Small intestine (tissue), 7 donors: ENCODE measurements at regions not wholly inside any gene's neighbourhood (a gene's known extent, or its start where the extent isn't known, plus 50 kb on each side); places are given as distances from the start of the nearest gene placed in this dataset.

Experiments
- DNase-seq, 2 donors: peaks; one replicate each; pipeline versions ENCODE4 v3.0.0 to v3.0.0-alpha.2; 2013
- FAIRE-seq: peaks from 2 replicates; lab custom pipeline; 2012; peaks lifted over from hg19 to GRCh38; lab: Jason Lieb, UNC
- H3K27ac ChIP-seq, 3 donors: one replicate each; pipeline ENCODE4 v1.5.1; 2013; ENCODE audit warnings: low read length in 2 of 3, mild to moderate bottlenecking in 2 of 3, control low read depth in 1 of 3, inconsistent platforms in 1 of 3, low read depth in 1 of 3, moderate library complexity in 1 of 3
- H3K27me3 ChIP-seq, 3 donors: one replicate each; pipeline ENCODE4 v1.6.1; 2013; ENCODE audit warnings: low read length in 3 of 3, inconsistent platforms in 1 of 3; ENCODE audit not compliant: control insufficient read depth in 3 of 3, insufficient read depth in 3 of 3
- H3K36me3 ChIP-seq, 3 donors: one replicate each; pipeline ENCODE4 v1.6.1; 2013; ENCODE audit warnings: low read length in 3 of 3, inconsistent platforms in 1 of 3, low read depth in 1 of 3, mild to moderate bottlenecking in 1 of 3, moderate library complexity in 1 of 3; ENCODE audit not compliant: control insufficient read depth in 3 of 3, insufficient read depth in 2 of 3
- H3K4me1 ChIP-seq, 3 donors: one replicate each; pipeline ENCODE4 v1.6.1; 2013; ENCODE audit warnings: low read length in 2 of 3, inconsistent platforms in 1 of 3, low read depth in 1 of 3, mild to moderate bottlenecking in 1 of 3, moderate library complexity in 1 of 3; ENCODE audit not compliant: control insufficient read depth in 3 of 3, insufficient read depth in 2 of 3
- H3K4me3 ChIP-seq, 3 donors: one replicate each; pipeline ENCODE4 v1.5.1; 2013; ENCODE audit warnings: low read length in 3 of 3, control low read depth in 1 of 3, inconsistent platforms in 1 of 3, low read depth in 1 of 3, mild to moderate bottlenecking in 1 of 3, moderate library complexity in 1 of 3
- H3K9me3 ChIP-seq, 2 donors: one replicate each; pipeline ENCODE4 v1.6.1; 2013; ENCODE audit warnings: low read depth in 1 of 2, low read length in 1 of 2; ENCODE audit not compliant: control insufficient read depth in 2 of 2, insufficient read depth in 1 of 2
- WGBS, 3 donors: extraction: QIAGEN DNeasy Blood & Tissue Kit; methylation state at CpG; one replicate each; pipeline ENCODE4 v1.1.7; 2013; 5-methylcytosine and 5-hydroxymethylcytosine counted together
- donor health status: healthy with polysubstance abuse.
- donor health status: control.
- donor health status: control.
- donor health status: Bipolar disorder and iron deficiency.
- donor health status: healthy.

GRCh38 chrX:43238461-43238945 lies 417.6 kb upstream of the MAOA start:
- no peaks in the 10 kb centered on the region for H3K27me3 ChIP-seq
- DNase-seq (no peak), FAIRE-seq (no peak)
- H3K4me3 ChIP-seq: no peak overlapping the region
- no peak overlapping the region for H3K27ac ChIP-seq
- no peaks in the 10 kb centered on the region for H3K36me3 ChIP-seq
- no peaks in the 10 kb centered on the region for H3K4me1 ChIP-seq
- H3K9me3 ChIP-seq: no peaks in the 10 kb centered on the region
- WGBS, 3 donors: 48 to 81% (median 49%) methylated on average over 1 of the region's 1 CpG

DNA sequence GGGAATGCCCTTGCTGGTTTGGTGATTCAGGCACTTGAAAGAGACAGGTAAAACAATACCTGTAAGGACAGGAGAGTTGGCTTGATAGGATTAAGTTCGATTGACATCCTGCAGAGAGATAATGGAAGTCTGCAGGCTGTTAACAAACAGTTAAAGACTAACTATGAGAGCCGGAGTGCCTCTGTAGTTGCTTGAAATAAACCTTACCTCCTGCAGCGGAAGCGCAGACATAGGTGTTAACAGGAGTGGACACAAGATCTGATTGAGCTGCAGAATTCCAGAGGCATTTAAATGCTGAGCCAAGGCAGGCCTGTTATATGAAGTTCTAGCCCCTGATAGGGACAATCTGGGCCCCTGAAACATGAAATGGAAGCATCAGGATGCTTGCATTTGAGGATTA lies 416.7 kb upstream of the MAOA start:
- WGBS, 3 donors: 72 to 86% (median 83%) methylated on average over 4 of the region's 4 CpGs
- Histone ChIP-seq H3K36me3 (no peaks in the 10 kb centered on the region), H3K4me1 (no peaks in the 10 kb centered on the region), H3K27me3 (no peaks in the 10 kb centered on the region), H3K9me3 (no peaks in the 10 kb centered on the region), H3K27ac (no peak overlapping the region), H3K4me3 (no peak overlapping the region)
- no peak for DNase-seq
- no peak for FAIRE-seq

GRCh38 chrX:43255596-43255995 lies 400.5 kb upstream of the MAOA start:
- H3K4me3 ChIP-seq: no peak overlapping the region
- no peaks in the 10 kb centered on the region for H3K4me1 ChIP-seq
- FAIRE-seq (no peak), DNase-seq (no peak)
- 89 to 100% (median 94%) methylated on average over 1 of the region's 1 CpG for WGBS, 3 donors
- H3K9me3 ChIP-seq: peaks cover 0 to 7% of the 10 kb centered on the region in 2 donors
- no peaks in the 10 kb centered on the region for H3K36me3 ChIP-seq
- no peak overlapping the region for H3K27ac ChIP-seq
- H3K27me3 ChIP-seq: no peaks in the 10 kb centered on the region

DNA sequence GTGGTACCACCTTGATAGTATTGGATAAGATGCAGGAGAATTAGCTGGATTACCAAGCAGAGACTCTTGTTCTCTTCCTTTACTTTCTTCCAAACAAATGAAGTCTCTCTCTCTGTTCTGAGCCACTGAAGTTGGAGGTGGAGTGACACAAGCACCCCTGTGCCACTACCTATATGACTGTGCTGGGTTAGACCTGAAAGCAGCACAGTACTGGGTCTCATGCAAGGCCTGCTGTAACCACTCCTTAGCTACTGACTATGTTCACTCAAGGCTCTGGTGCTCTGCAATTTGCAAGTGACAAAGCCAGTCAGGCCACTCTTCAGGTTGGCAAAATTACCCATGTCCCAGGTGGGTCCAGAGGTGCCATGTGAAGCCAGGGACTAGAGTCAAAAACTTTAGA lies 389.6 kb upstream of the MAOA start:
- H3K27me3 ChIP-seq: peaks cover 0 to 4% (median 0%) of the 10 kb centered on the region in 3 donors
- DNase-seq: no peak
- no peak overlapping the region for H3K27ac ChIP-seq
- no peaks in the 10 kb centered on the region for H3K36me3 ChIP-seq
- H3K4me3 ChIP-seq: no peak overlapping the region
- H3K4me1 ChIP-seq: no peaks in the 10 kb centered on the region
- no peak for FAIRE-seq
- H3K9me3 ChIP-seq: no peaks in the 10 kb centered on the region

DNA sequence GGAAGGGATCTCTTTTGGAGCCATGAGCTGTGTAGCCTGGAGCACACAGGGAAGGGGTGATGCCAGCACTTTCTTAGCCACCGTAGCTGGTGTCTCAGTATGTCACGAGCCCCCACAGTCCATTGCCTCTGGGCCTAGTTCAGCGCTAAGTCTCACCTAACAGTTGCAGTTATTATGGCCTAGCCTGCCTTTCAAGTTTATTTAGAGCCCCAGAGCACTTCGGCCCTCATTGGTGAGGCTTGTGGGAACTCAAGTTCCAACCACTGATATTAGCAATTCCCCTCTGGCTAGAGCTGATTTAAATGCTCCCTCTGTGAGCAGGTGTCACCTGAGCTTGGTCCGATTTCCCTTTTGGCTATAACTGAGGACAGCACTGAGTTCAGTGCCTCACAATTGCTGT lies 388.4 kb upstream of the MAOA start:
- no peak overlapping the region for H3K4me3 ChIP-seq
- H3K4me1 ChIP-seq: no peaks in the 10 kb centered on the region
- no peaks in the 10 kb centered on the region for H3K36me3 ChIP-seq
- WGBS, 3 donors: 90 to 96% (median 92%) methylated on average over 5 of the region's 5 CpGs
- no peak overlapping the region for H3K27ac ChIP-seq
- H3K9me3 ChIP-seq: no peaks in the 10 kb centered on the region
- FAIRE-seq (no peak), DNase-seq (no peak)
- peaks cover 0 to 4% (median 0%) of the 10 kb centered on the region in 3 donors for H3K27me3 ChIP-seq

DNA sequence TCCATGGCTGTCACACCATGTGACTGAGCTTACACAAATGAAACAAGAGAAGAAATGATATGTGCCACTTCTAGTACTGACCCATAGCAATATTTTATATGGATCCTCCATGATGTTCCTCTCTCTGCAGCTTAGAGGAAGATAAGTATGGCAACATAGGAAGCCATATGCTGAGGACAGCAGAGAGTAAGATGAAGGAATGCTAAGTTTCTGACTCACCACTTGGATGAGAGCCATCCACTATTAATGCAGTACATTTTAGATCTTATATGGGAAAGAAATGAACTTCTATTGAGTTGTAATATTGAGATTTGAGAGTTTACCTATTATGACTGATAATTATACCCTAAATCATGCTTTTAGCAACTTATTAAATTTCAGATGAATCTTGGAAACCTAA lies 386.9 kb upstream of the MAOA start:
- H3K4me3 ChIP-seq: no peak overlapping the region
- H3K9me3 ChIP-seq: no peaks in the 10 kb centered on the region
- no peaks in the 10 kb centered on the region for H3K36me3 ChIP-seq
- no peak overlapping the region for H3K27ac ChIP-seq
- no peak for FAIRE-seq
- DNase-seq: peak in 1 of 2 donors; percentile 0
- no peaks in the 10 kb centered on the region for H3K4me1 ChIP-seq
- peaks cover 0 to 4% (median 0%) of the 10 kb centered on the region in 3 donors for H3K27me3 ChIP-seq

GRCh38 chrX:43277879-43278278 lies 378.2 kb upstream of the MAOA start:
- 94 to 98% (median 96%) methylated on average over 5 to 8 of the region's 8 CpGs for WGBS, 3 donors
- FAIRE-seq: no peak
- no peaks in the 10 kb centered on the region for H3K4me1 ChIP-seq

DNA sequence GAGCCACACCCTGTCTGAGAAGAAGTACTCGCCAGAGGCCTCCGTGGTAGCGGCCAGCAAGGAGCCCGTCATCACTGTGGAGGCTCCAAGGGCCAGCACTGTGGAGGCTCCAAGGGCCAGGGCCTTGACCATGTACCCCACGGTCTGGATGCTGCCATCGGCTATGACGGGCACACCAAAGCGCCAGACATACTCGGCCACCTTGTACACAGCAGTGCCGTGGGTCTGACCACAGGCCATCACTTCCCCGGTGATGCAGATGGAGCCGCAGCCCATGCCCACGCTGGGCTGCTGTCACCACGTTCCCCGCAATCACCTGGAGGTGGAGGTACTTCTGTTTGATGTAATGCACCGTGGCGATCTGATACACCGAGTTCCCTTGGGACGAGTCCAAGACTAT lies 377.7 kb upstream of the MAOA start:
- H3K27me3 ChIP-seq: no peaks in the 10 kb centered on the region
- 91 to 93% (median 91%) methylated on average over 19 of the region's 19 CpGs for WGBS, 3 donors
- H3K9me3 ChIP-seq: peaks cover 0 to 12% of the 10 kb centered on the region in 2 donors
- no peak overlapping the region for H3K4me3 ChIP-seq
- H3K27ac ChIP-seq: no peak overlapping the region
- H3K36me3 ChIP-seq: no peaks in the 10 kb centered on the region
- FAIRE-seq (no peak), DNase-seq (no peak)
- no peaks in the 10 kb centered on the region for H3K4me1 ChIP-seq

More at GRCh38 chrX:43277879-43278278, 378.2 kb upstream of the MAOA start:
- Histone ChIP-seq H3K27ac (no peak overlapping the region), H3K4me3 (no peak overlapping the region), H3K27me3 (no peaks in the 10 kb centered on the region), H3K9me3 (peaks cover 0 to 12% of the 10 kb centered on the region in 2 donors), H3K36me3 (no peaks in the 10 kb centered on the region)
- DNase-seq: no peak

- H3K9me3 ChIP-seq: peaks cover 0 to 12% of the 10 kb centered on the region in 2 donors
- no peak for FAIRE-seq
- 94 to 98% (median 98%) methylated on average over 17 to 38 of the region's 38 CpGs for WGBS, 3 donors
Observed at GRCh38 chrX:43279341-43279808, 376.7 kb upstream of the MAOA start.

More at GRCh38 chrX:43279341-43279808, 376.7 kb upstream of the MAOA start:
- Histone ChIP-seq H3K4me1 (no peaks in the 10 kb centered on the region), H3K27ac (no peak overlapping the region), H3K4me3 (no peak overlapping the region), H3K27me3 (no peaks in the 10 kb centered on the region), H3K36me3 (no peaks in the 10 kb centered on the region)
- DNase-seq: no peak
